ENCODE measurements at regions not wholly inside any gene's neighbourhood (a gene's known extent, or its start where the extent isn't known, plus 50 kb on each side); places are given as distances from the start of the nearest gene placed in this dataset.
"Not testable (repeated sequence)": the region's sequence is repeated elsewhere in the genome, so short reads cannot be mapped to it uniquely, and the experiment has no call there.

- POLR2A ChIA-PET, result no interaction called here
- DNase-seq (no peak), ATAC-seq (ENCODE audit: poor library complexity) (no peak)
- Histone ChIP-seq H3K9me3 (ENCODE audit: control insufficient read depth in 1 of 2, insufficient read depth in 1 of 2, low read length in 2 of 2) (no peaks in the 10 kb centered on the region), H3K27me3 (ENCODE audit: control insufficient read depth in 1 of 2, insufficient read depth in 2 of 2, low read length in 2 of 2) (peaks cover 6 to 13% of the 10 kb centered on the region in 2 experiments), H3K27ac (ENCODE audit: low read depth in 1 of 2, low read length in 2 of 2) (no peak overlapping the region), H3K4me1 (ENCODE audit: insufficient read depth, low read length) (no peaks in the 10 kb centered on the region), H3K36me3 (ENCODE audit: insufficient read depth, low read length) (no peaks in the 10 kb centered on the region), H3K4me3 (ENCODE audit: low read length) (no peak overlapping the region)
- Mint-ChIP-seq H3K9me3 (no peaks in the 10 kb centered on the region), H3K27me3 (peaks cover 44% of the 10 kb centered on the region), H3K4me1 (ENCODE audit: low read depth) (no peaks in the 10 kb centered on the region), H3K4me3 (no peak overlapping the region), H3K36me3 (ENCODE audit: low read depth) (no peaks in the 10 kb centered on the region), H3K27ac (no peak overlapping the region)
- CTCF ChIA-PET, result no interaction called here
- no peak for TF ChIP-seq CTCF (IDR thresholded peaks at IDR 0.05)
- intact Hi-C loops (cut with DNase I, micrococcal nuclease), result no loop called here
Measured at GRCh38 chr14:106579084-106579483, 1052.7 kb downstream of the TMEM121 start.

- ATAC-seq (ENCODE audit: poor library complexity), result no peak
- no peak for TF ChIP-seq CTCF (IDR thresholded peaks at IDR 0.05)
- CTCF ChIA-PET, result no interaction called here
Measured at GRCh38 chr14:106585692-106586091, 1059.3 kb downstream of the TMEM121 start.

GRCh38 chr14:106586098-106586704, 1059.8 kb downstream of the TMEM121 start:
- H3K27me3 ChIP-seq (ENCODE audit: control insufficient read depth in 1 of 2, insufficient read depth in 2 of 2, low read length in 2 of 2), result peaks cover 0 to 4% of the 10 kb centered on the region in 2 experiments
- H3K9me3 ChIP-seq (ENCODE audit: control insufficient read depth in 1 of 2, insufficient read depth in 1 of 2, low read length in 2 of 2), result no peaks in the 10 kb centered on the region
- Mint-ChIP-seq H3K4me1 (ENCODE audit: low read depth) (peaks cover 11% of the 10 kb centered on the region), H3K27me3 (peaks cover 27% of the 10 kb centered on the region), H3K9me3 (no peaks in the 10 kb centered on the region), H3K4me3 (no peak overlapping the region), H3K27ac (no peak overlapping the region), H3K36me3 (ENCODE audit: low read depth) (no peaks in the 10 kb centered on the region)
- DNase-seq (peak; percentile 45 to 75 (median 56)), ATAC-seq (ENCODE audit: poor library complexity) (peak; percentile 78)
- intact Hi-C loops (cut with DNase I, micrococcal nuclease), result loop anchor here in 1 of 2 experiments (2.0 kb wide), 1 partner anchor 19 kb away; no protein-coding TSS in a partner anchor
- peaks cover 6% of the 10 kb centered on the region for H3K4me1 ChIP-seq (ENCODE audit: insufficient read depth, low read length)
- H3K36me3 ChIP-seq (ENCODE audit: insufficient read depth, low read length), result no peaks in the 10 kb centered on the region
- no peak overlapping the region for H3K4me3 ChIP-seq (ENCODE audit: low read length)
- peak; percentile 75 for TF ChIP-seq CTCF (IDR thresholded peaks at IDR 0.05)
- CTCF ChIA-PET, result no interaction called here
- H3K27ac ChIP-seq (ENCODE audit: low read depth in 1 of 2, low read length in 2 of 2), result no peak overlapping the region
- POLR2A ChIA-PET, result no interaction called here

More at GRCh38 chr14:106585692-106586091, 1059.3 kb downstream of the TMEM121 start:
- H3K4me3 ChIP-seq (ENCODE audit: low read length), result no peak overlapping the region
- POLR2A ChIA-PET, result no interaction called here
- no peaks in the 10 kb centered on the region for H3K9me3 ChIP-seq (ENCODE audit: control insufficient read depth in 1 of 2, insufficient read depth in 1 of 2, low read length in 2 of 2)
- no peak for DNase-seq
- no peak overlapping the region for H3K27ac ChIP-seq (ENCODE audit: low read depth in 1 of 2, low read length in 2 of 2)
- intact Hi-C loops (cut with DNase I, micrococcal nuclease), result loop anchor here in 1 of 2 experiments (2.0 kb wide), 1 partner anchor 19 kb away; no protein-coding TSS in a partner anchor
- H3K36me3 Mint-ChIP-seq (ENCODE audit: low read depth), result no peaks in the 10 kb centered on the region
- H3K36me3 ChIP-seq (ENCODE audit: insufficient read depth, low read length), result no peaks in the 10 kb centered on the region
- H3K4me3 Mint-ChIP-seq, result no peak overlapping the region
- peaks cover 23% of the 10 kb centered on the region for H3K27me3 Mint-ChIP-seq
- peaks cover 0 to 4% of the 10 kb centered on the region in 2 experiments for H3K27me3 ChIP-seq (ENCODE audit: control insufficient read depth in 1 of 2, insufficient read depth in 2 of 2, low read length in 2 of 2)
- H3K4me1 ChIP-seq (ENCODE audit: insufficient read depth, low read length), result peaks cover 6% of the 10 kb centered on the region
- H3K27ac Mint-ChIP-seq, result no peak overlapping the region
- peaks cover 7% of the 10 kb centered on the region for H3K4me1 Mint-ChIP-seq (ENCODE audit: low read depth)
- H3K9me3 Mint-ChIP-seq, result no peaks in the 10 kb centered on the region

GRCh38 chr14:106591539-106591938, 1065.2 kb downstream of the TMEM121 start:
- H3K9me3 Mint-ChIP-seq; intact Hi-C loops (cut with DNase I, micrococcal nuclease): not testable (repeated sequence)

More at GRCh38 chr14:106591539-106591938, 1065.2 kb downstream of the TMEM121 start:
- ATAC-seq (ENCODE audit: poor library complexity); H3K4me3 Mint-ChIP-seq; H3K27me3 ChIP-seq (ENCODE audit: control insufficient read depth in 1 of 2, insufficient read depth in 2 of 2, low read length in 2 of 2); CTCF ChIA-PET; H3K4me3 ChIP-seq (ENCODE audit: low read length); H3K27ac ChIP-seq (ENCODE audit: low read depth in 1 of 2, low read length in 2 of 2); H3K4me1 ChIP-seq (ENCODE audit: insufficient read depth, low read length); H3K27ac Mint-ChIP-seq; H3K9me3 ChIP-seq (ENCODE audit: control insufficient read depth in 1 of 2, insufficient read depth in 1 of 2, low read length in 2 of 2); DNase-seq; H3K36me3 ChIP-seq (ENCODE audit: insufficient read depth, low read length); POLR2A ChIA-PET; H3K36me3 Mint-ChIP-seq (ENCODE audit: low read depth): not testable (repeated sequence)
- H3K4me1 Mint-ChIP-seq (ENCODE audit: low read depth), result peaks cover 14% of the 10 kb centered on the region
- H3K27me3 Mint-ChIP-seq, result peaks cover 26% of the 10 kb centered on the region

All from CD4-positive, alpha-beta T cell (primary cell).